HG02759 (cell line): ENCODE measurements at regions not wholly inside any gene's neighbourhood (a gene's known extent, or its start where the extent isn't known, plus 50 kb on each side); places are given as distances from the start of the nearest gene placed in this dataset.

Experiments used
- ATAC-seq: cut with Tn5 transposase; IDR thresholded peaks from one replicate; pipeline ENCODE4 v1.9.1; 2021; ENCODE audit warnings: mild to moderate bottlenecking, moderate library complexity; ENCODE audit not compliant: unreplicated experiment

DNA sequence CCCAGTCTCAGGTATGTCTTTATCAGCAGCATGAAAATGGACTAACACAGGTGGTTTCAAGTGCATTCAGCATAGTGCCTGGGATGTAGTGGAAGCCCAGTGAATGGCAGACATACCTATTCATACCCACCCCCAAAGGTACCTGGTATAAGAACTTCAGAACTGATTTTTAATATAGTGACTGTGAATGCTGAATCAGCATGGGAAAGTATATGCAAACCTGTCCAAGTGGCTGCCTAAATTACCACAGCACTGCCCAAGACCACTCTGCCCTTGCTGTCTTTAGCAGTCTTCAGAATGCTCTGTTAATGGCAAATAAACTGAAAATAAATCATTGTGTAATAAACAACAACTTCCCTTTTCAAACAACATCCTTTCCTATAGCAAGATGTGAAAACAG, 312.1 kb downstream of the GPAM start:
- no peak for ATAC-seq

DNA sequence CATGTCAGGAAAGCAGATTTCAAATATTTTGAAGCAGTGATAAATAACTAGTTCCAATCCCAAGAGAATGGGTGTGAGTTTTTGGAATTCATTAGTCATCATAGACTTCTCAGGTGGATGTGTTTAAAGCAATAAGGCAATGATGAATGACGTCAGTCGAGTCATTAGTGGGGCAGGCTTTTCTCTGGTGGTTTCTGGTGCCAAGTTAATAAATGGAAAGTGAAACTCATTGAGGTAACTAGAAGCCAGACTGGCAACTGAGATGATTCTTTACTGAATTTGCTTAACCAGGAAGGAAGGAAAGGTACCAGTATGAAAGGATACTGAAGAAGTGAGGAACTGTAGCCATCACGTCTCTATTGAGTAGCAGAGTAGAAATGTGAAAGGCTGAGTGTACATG, 311.0 kb downstream of the GPAM start:
- ATAC-seq, result no peak

DNA sequence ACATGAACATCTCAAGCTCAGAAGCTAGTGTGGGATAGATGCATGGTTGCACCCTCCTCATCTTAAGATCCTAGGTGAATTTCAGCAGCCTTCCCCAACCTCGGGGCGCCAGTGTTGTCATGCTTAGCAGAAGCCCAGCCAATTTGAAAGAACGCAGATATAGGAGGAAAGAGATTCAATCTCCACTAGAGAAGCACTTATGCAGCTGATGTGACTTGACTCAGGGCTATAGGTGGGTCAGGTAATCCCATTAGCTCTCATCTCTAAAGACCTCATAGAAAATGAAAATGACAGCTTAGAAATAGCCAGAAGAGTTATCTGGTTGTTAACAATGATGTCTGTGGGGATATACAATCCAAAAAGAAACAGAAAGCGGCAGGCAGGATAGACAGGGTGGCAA, 310.5 kb downstream of the GPAM start:
- ATAC-seq, result no peak

DNA sequence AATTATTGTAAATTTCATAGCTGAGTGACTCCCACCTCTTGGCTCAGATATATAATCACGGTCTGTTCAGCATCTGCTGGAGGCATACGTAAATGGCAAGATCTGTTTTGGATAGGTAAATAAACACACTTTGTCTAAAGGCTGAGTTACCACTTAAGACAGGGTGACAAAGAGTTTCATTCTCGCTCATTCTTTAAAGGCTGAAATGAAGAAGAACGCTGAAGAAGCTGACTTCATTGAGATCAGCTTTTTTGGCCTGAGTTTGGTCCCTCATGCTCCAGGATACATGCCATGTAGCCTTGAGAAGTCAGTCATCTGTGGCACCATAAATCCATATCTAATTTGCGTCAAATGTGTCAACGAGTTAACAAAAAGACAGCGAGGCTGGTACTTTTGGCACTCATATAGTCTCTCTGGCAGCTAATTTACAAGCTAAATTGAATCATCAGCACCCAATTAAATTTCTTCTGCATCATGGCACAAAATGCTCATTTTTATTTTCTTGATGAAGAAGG, 309.9 kb downstream of the GPAM start:
- no peak for ATAC-seq

DNA sequence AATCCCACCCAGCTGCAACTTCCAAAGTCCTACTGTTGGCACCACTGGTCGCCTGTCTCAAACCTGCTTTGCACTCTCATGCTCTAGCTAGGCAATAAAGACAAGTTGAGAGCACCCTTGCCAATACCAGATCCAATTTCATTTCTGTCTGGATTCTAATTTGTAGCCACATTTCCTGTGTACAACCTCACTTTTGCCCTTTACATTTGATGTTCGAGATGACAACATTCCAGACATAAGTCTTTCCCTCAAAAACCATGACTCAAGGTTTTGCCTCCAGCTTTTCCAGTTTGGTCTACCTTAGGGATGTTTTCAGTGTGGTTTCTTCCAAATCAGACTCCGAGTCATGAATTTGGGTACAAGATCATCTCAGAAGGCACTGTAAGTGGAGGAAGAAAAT, 309.0 kb downstream of the GPAM start:
- ATAC-seq, result no peak

DNA sequence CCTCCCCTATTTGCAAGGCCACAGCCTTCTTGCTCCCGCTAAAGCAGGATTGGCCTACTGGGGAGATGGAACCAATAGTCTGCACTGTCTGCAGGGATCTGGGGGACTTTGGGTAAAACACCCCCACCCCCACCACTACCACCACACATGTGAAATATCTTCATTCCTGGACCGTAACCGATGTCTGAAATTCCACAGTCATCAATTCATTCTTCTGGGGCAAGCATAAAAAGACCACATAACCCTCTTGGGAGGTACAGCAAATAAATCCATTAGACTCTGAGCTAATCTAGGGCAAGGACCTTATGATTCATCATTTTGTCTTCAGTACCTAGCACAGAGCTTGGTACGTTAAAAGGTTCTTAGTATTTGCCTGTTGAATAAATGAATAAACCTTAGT, 307.8 kb downstream of the GPAM start:
- no peak for ATAC-seq

DNA sequence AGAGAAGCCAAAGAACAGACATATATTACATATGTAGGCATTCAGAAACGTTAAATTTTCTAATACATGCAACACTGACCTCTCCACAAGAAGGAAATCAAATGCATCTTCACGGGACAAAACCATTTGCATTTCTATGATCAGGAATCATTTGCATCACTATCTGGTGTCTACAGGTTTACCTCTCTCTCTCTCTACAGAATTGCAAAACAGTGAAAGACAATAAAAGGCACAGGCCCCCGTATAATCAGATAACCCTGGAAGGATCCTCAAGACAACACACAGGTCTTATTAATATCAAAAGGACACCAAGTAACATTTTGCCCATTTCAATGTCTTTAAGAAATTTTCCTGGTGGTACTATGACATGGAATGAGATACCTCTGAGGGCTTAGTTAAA, 306.3 kb downstream of the GPAM start:
- ATAC-seq, result no peak

DNA sequence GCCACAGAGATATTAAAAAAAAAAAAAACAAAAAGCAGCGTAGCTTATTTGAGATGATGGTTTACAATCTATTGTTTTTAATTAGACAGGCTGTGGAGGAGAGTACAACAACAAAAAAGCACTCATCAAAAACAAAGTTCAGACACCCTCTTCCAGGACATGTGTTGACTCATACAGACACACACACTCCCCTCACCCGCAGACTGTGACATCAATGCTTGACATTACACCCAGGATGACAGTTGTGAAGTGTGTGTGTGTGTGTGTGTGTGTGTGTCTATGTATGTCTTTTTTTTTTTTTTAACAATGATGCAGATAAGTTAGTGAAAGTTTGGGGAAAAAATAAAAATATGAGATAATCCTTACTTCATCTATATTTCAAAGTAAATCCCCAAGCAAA, 303.6 kb downstream of the GPAM start:
- ATAC-seq, result no peak

DNA sequence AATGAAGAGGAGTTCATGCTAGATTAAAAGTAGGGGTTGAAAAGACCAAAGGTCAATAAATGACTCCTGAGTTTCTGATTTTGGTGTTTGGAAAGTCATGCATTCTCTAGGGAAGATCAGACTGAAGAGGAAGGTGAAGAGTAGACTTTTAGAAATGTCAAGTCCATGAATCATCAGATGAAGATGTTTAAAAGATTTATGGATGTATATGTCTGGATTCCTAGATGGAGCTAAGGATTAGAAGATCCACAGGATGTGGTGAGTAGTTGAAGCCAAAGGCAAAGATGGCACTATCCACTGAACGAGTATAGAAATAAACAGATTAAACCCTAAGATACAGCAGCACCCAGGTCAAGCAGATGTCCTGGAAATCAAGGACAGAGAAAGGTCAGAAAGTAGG, 298.5 kb downstream of the GPAM start:
- no peak for ATAC-seq

DNA sequence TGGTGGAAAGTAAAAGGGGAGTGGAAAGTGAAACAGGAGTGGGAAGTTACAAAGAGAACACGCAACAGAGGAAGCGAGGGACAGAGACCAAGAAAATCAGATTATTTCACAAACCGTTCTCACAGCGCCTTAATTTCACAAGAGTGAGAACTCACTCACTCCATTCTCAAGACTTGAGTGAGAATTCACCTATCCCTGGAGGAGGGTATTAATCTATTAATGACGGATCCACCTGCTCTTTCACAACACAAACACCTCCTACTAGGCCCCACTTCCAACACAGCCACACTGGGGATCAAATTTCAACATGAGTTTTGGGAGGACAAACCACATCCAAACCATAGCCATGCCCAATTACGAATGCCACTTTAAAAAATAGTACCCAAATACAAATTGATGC, 297.6 kb downstream of the GPAM start:
- no peak for ATAC-seq

DNA sequence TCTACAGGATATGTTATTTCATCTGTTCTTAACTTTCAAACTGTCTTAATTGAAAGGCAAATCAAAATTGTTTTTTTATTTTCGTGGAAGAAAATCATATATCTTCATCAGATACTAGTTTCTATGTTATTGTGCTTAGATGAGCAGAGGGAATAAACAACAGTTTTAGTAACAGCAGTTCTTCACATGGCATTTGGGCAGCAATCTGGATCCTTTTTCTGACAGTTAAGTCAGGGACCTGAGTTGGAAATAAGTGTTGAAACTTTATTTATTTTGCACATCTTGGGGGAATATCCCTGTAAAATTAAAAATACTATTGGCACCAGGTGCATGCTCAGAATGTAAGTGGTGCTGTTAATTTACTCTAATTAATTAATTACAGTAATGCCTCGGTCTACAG, 296.3 kb downstream of the GPAM start:
- no peak for ATAC-seq

DNA sequence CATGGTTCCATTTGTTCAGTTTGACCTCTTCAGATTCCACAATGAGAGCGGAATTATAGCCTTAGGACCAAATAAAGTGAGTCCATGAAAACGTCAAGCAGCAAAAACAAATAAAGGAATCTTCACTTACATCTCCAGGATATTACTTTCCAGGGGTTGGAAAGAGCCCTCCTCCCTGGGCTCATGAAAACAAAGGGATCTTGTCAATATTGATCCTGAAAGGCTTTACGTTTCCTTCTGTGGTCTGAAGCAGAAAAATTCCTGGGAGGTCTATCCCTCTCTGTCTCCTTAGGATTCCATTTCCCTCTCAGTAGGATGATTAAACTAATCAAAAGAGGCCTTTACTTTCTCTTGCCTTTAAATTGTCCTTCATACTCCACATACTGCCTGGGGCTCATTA, 293.5 kb downstream of the GPAM start:
- ATAC-seq, result no peak

DNA sequence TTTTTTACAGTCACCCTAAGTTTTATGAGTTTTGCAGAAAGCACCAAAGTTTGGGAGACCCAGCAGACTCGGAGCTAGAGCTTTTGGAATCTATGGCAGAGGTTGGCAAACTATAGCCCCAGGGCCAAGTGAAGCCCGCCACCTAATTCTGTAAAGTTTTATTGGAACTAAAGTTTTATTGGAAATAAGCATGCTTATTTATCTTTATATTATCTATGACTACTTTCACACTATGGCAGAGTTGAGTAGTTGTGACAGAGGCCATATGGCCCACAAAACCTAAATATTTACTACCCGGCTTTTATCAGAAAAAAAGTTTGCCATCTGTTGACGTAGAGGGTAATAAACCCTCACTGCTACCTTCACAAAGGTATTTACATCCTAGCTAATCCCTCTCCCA, 267.6 kb downstream of the GPAM start:
- no peak for ATAC-seq

DNA sequence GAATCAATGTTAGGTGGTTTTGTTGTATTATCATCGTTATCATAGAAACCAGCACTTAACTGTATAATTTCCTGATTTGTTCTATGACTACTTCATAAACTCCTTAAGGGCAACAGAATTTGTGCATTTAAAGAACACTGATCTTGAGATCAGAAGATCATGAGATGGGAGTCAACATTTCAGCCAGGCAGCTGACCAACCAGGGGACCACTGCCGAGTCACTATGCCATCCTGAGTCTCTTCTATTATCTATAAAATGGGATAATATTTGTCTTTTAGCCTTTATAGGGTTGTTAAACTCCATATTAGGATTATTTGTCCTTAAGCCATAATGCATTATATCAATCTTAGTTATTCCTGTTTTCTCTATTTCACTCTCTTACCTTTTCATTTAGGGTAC, 261.7 kb downstream of the GPAM start:
- ATAC-seq, result no peak

DNA sequence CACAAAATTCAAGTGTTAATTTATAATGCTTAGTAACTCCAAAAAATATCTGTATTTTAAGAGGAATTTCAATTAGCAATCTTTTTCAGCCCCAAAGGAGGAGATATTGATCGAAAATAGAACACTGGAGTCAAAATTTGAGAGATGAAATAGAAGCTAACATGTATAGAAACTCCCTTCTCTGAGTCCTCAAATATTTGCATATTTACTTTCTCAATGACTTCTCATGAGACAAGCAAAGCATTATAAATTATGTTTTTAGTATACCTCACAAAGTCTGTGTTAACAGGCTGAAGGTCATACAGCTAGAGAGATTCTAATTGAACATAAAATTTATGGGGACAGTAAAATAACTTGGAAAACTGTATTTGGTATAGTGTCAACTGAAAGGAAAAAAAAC, 260.5 kb downstream of the GPAM start:
- no peak for ATAC-seq

DNA sequence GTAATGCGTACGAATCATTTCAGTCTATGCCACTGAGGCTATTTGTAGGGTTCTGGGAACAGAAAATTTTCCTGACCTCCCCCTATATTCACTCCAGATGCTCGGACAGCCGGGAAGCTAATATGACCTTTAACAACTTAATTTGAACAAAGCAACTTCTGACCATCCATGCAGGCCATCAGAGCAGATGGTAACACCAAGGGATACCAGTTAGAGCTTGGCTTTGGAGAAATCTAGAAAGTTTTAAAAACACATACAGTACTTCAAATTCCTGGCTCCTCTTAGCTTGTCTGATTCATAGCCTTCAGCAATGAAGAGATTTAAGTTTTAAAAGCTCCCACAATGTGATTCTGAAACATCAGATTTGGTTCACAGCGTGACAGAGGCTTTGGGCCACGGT, 257.3 kb downstream of the GPAM start:
- ATAC-seq, result no peak

DNA sequence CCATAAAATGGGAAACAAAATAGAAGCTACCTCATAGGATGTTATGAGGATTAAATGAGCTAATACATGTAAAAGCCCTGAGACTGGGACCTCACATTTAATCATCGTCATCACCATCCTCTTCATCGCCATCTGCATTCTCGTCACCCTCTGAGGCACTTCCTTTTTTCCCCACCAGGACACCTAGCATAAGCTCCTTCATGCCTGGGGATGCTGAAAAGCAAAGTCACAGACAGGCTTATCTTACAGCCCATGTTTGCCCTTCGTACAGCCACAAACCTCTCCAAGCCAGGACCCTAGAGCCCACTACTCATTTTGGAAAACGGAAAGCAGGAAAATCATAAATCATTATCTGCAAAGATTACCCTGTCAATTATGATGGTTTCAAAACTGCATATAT, 249.6 kb downstream of the GPAM start:
- ATAC-seq, result no peak

DNA sequence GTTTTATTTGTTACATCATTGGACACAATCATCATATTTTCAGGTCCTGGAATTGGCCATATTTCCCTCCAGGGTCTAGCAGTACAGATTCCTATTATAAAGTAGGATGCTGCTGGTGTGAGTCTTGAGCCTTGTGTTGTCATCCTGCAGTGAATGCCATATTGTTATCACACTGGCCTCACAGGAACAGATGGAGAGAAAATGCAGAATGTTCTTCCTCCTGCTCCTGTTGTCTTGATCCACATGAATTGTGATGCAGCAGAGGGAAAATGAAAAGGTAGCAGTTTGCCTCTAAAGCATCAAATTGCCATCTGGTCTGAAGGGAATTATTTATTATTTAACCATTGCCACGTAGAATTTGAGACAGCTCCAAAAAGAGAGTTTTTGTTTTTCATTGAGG, 248.6 kb downstream of the GPAM start:
- no peak for ATAC-seq

DNA sequence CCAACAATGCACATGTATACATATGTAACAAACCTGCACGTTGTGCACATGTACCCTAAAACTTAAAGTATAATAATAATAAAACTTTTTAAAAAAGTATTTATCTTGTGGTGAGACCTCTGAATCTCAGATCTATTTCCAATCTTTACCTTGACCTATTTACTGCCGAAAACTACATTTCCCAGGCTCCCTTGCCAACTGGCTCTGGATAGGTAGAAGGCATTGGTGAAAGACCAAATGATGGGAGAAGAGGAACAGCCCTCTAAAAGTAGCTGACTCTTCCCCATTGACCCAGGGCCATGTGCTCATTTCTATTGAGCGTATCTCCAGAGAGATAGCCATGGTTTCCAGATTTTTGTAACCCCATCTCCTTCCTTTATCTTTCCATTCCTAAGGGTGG, 247.4 kb downstream of the GPAM start:
- ATAC-seq, result no peak

DNA sequence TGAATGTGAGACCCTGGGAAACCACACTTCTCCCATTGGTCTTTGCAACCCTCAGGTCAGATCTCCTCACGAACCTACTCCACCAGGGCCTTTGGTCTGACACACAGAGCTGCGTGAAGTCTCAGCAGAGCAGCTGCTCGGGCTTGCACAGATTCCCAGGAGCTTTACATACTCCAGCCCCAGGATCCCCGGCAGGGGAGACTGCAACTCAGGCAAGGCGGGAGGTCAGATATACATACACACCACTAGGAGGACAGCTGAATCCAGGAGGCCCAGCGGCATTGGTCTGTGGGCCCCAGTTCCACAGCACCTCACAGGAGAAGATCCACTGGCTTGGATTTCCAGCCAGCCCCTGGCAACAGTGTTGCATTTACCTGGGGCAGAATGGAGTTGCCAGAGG, 239.2 kb downstream of the GPAM start:
- no peak for ATAC-seq

DNA sequence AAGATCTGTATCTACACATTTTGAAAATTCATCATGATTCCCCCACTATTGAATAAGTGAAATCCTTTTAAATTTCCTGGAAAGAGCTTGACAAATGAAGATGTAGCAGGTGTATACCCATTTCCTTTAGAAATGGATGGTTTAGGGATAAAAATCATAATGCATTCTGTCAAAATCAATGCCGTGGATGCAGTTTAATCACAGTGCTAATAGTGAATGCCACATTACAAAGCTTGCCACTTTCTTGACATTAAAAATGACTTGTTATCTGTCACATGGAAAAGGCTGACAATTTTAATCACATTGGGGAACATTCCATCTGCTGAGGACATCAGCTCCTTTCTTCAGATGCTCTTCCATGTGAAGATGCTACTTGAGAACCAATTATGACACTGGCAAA, 229.6 kb downstream of the GPAM start:
- no peak for ATAC-seq

DNA sequence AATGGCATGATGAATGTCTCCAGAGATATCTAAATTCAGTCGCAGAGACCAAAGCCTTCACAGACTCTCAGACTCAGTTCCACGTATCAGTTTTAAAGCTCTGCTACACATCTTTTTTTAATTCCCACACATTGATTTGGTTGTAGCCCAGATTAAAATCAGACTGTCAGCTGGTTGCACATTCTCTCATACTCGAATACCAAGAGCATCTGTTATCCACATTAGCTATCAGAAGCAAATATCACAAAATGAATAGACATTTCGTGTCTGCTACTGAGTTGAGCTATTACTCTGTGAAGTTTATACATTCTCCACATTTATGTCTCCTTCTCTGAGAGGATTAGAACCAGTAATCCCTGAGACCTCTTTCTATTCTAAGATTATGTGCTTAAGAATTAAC, 229.2 kb downstream of the GPAM start:
- no peak for ATAC-seq

DNA sequence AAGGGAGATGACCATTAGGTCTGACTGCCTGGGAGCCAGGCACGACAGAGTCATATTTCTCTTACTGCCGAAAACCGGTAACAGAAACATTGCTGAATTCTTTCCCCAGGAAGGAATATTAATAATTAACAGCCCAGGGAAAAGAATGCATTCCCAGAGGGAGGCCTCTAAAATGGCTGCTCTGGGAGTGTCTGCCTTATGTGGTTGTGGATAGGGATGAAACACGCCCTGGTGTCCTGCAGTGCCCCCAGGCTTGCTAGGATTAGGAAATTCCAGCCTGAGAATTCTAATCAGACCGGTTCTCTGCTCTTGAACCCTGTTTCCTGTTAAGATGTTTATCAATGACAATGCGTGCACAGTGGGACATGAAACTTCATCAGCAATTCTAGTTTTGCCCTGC, 226.7 kb downstream of the GPAM start:
- no peak for ATAC-seq

DNA sequence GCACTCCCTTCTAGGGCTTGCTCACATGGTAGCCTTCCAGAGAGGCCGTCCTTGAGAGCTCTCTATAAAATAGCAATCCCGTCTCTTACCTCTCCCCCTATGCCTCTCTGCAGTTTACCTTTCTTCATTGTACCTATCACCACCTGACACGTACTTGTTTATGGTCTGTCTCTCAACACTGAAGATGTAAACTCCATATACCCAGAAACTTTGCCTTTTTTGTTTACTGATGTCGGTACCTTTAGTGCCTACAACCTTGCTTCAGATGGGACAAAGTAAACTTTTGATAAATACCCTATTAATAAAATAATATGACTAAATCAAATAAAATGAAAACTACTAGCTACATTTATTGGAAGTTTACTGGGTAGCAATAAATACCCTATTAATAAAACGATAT, 220.6 kb downstream of the GPAM start:
- no peak for ATAC-seq
